Activated T-cell treated with anti-CD3 and anti-CD28 coated beads, Interleukin-2, amount 50 U/mL, for 1 hour (primary cell): ENCODE measurements at regions not wholly inside any gene's neighbourhood (a gene's known extent, or its start where the extent isn't known, plus 50 kb on each side); places are given as distances from the start of the nearest gene placed in this dataset.
"Not testable (repeated sequence)": the region's sequence is repeated elsewhere in the genome, so short reads cannot be mapped to it uniquely, and the experiment has no call there.

ENCODE experiments used
- DNase-seq: peaks from one replicate; pipeline ENCODE4 v3.0.0-alpha.2; 2020

DNA sequence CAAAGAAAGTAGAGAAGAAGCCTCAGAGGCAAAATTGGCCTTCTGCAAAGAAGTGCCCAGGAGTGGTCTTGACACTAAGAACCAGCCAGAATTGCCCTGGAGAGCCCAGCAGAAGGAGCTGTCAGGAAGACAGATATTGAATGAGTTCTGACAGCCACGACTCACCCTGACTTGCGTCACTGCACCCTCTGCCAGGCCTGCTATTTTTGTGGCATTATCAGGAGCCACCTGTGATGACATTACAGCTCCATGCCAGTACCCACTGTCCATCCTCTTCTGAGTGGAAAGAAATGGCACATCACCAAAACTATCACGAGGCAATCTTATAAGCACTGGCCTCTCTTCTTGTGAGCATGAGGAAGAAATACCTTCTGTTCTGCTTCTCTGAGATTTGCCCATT, 67.7 kb downstream of the SMIM20 start:
- no peak for DNase-seq

- DNase-seq, result no peak
Observed at GRCh38 chr4:25982962-25983361, 68.9 kb downstream of the SMIM20 start.

DNA sequence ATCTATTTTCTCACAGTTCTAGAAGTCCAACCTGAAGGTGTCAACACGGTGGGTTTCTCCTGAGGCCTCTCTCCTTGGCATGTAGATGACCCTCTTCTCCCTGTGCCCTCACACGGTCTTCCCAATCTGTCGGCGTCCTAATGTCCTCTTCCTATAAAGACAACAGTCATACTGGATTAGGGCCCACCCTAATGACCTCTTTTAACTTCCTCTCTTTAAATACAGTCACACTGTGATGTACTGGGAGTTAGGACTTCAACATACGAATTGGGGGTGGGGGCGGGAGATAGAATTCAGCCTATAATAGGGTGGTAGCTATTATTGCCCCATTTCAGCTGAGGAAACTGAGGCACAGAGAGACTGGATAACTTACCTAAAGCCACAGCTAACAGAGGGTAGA, 70.2 kb downstream of the SMIM20 start:
- DNase-seq, result no peak

DNA sequence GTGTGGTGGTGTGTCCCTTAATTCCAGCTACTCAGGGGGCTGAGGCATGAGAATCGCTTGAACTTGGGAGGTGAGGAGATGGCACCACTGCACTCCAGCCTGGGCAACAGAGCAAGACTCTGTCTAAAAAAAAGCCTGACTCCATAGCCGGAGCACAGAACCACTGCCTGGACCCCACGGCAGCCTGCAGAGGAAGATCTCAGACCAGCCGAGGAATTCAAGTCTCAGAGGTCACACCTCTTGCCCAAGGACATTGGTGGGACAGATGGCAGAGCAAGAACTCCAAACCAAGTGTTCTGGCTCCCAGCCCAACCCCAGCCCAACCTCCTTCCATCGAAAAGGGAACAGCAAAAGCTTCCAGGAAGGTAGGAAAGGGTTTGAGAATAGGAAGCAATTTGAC, 70.8 kb downstream of the SMIM20 start:
- no peak for DNase-seq

DNA sequence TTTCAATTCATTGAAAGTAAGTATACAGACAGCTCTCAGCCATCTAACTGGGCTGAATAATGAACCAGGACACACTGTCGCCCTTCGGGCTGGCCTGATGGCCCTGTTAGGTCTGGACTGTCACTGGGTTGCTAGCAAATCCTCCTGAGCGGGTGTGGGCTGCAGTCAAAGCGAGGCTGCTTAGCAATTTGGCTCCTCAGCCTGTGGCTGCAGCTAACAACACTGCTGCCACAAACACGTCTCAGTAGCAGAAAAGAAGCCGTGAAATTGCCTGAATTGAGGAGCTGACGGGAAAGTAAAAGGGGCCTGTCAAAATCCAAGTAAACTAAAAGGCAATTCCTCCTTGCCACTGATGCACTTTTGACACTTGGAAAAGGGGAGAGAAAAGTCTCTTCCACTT, 72.8 kb downstream of the SMIM20 start:
- no peak for DNase-seq

DNA sequence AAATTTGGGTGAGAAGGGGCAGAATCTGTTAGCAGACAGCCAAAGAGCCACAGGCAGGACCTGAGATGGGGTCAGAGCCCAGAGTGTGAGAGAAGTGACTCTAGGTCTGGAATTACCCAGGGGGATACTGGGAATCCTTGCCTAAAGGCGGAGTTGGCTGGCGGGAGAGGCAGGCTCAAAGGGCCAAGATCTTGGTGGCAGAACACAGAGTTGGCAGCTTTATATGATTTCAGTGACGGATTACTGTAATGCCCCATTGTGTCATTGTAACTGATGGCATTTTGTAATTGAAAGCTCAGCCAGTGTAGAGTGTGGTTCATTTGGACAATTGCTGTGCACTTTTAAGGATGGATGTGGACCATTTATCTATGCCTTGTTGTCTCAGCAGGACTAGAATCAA, 77.3 kb downstream of the SMIM20 start:
- DNase-seq, result no peak

GRCh38 chr4:25993395-25994185, 79.6 kb downstream of the SMIM20 start:
- peak; percentile 20 for DNase-seq

DNA sequence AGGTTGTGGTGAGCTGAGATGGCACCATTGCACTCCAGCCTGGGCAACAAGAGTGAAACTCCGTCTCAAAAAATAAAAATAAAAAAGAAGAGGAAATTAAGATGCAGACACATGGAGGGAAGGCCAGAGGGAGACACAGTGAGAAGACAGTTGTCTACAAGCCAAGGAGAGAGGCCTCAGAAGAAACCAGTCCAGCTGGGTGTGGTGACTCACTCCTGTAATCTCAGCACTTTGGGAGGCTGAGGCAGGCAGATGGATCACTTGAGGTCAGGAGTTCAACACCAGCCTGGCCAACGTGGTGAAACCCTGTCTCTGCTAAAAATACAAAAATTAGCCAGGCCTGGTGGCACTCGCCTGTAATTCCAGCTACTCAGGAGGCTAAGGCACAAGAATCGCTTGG, 80.6 kb downstream of the SMIM20 start:
- not testable (repeated sequence) for DNase-seq

DNA sequence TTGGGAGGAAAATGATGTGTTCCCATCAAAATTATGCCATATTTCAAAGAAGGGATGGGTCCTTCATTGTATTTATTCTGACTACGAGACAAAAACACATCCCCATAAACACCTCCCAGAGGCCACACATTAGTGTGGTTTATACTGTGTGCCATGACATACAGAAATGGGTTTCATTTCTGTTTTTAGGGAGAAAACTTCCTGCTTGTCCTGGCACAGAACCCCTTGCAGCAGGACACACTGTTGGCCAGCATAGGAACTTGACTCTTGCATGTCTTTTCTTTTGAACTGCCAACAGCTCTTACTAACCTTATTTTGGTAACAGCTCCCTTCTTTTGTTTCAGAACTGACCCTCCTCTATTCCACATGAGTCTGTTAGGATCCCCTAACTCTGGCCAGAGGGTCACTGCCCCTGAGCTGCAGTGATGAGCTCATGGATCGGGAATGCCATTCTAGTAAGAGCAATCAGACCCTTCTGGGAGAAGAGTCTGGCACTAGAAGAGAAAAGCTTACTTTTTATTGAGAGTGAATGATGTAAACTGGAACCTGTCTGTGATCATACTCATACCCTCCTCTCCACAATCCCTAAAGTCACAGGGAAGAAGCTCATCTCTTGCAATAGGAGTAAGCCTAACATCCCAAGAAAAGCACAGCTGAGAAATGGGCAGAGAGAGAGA, 86.4 kb downstream of the SMIM20 start:
- no peak for DNase-seq

- DNase-seq, result no peak
Observed at GRCh38 chr4:26001413-26001812, 87.4 kb downstream of the SMIM20 start.

DNA sequence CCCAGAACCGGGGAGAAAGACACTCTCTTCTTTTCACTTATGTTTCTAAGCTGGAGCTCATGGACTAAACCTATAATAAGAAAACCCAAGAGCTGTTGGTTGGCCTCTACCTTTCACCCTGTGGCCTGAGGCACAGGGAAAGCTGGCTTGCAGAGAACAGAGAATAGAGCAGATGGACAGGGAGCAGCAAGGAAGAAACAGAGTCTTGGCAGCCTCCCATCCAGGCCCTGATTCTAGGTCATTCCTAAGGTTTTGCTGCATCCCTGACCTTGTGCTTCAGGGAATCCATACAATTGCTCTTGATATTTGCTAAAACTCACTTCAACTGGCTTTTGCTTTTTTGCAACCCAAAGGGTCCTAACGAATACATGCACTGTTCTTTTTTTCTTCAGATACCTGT, 87.8 kb downstream of the SMIM20 start:
- DNase-seq, result no peak

DNA sequence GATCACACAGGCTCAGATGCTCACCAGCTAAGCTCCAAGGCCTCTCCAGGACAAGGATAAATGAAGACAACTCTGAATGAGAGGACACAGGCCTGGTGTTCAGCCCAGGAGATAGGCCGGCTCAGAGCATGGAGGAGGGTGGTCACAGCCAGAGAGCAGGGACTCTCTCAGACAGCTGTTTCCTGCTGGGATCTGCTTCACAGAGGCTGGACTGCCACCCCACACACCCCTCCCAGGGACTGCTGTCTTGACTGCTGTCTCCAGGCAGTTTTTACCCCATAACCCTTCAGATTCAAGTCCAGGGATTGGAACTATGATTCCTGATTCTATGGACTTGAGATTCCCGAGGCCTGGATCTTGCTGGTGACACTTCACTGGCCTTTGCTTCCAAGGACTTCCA, 89.0 kb downstream of the SMIM20 start:
- DNase-seq, result no peak

- no peak for DNase-seq
Observed at GRCh38 chr4:26004290-26004689, 90.3 kb downstream of the SMIM20 start.

DNA sequence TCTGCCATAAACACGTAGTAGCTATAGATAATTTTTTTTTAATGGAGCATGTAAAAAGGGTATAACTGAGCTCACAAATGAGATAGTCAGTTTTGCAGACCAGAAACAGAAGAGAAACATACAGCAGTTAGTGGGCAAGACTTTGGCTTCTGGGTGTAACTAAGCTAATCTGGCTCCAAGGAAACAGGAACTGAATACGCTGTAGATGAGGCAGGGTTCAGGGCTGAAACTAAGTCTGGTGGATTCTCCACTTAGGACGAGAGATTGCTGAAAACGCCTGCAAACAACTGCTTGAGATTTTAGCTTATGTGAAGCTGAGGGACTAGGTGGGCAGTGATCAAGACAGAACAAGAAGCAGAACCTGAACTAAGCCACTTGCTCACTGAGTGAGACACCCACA, 91.7 kb downstream of the SMIM20 start:
- no peak for DNase-seq

DNA sequence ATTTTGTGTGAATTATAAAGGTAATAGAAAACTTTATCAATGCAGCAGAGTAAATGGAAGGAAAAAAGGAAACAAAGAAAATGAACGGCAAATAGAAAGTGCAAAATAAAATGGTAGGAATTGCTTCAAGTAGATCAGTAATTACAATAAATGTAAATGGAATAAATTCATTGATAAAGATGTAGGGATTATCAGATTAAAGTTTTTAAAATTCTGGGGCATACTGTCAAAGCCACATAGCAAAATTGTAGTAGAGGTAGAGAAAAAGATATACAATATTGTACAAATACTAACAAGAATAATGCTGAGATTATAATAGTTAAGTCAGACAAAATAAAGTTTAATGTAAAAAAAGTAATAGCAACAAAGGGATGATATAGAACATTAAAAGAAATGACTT, 94.7 kb downstream of the SMIM20 start:
- no peak for DNase-seq

- DNase-seq, result no peak
Observed at GRCh38 chr4:26009502-26009901, 95.5 kb downstream of the SMIM20 start.

DNA sequence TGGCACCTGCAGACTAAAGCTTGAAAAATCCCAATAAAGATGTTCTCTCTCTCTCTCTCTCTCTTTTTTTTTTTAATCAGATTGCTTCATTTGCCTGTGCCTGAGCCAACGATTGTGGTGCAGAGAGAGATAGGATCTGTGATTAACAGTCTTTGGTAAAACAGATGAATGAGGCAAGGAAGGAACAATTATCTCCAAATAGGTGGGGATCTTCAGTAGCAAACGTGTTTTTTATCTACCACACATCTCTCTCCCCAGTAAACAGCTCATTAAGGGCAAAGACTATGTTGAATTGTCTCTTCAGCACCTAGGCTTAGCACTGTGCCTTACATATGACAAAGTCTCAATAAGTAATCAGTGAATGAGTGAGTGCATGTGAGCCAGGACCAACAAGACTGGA, 96.3 kb downstream of the SMIM20 start:
- DNase-seq, result no peak

- DNase-seq, result no peak
Observed at GRCh38 chr4:26013629-26014028, 99.6 kb downstream of the SMIM20 start.

DNA sequence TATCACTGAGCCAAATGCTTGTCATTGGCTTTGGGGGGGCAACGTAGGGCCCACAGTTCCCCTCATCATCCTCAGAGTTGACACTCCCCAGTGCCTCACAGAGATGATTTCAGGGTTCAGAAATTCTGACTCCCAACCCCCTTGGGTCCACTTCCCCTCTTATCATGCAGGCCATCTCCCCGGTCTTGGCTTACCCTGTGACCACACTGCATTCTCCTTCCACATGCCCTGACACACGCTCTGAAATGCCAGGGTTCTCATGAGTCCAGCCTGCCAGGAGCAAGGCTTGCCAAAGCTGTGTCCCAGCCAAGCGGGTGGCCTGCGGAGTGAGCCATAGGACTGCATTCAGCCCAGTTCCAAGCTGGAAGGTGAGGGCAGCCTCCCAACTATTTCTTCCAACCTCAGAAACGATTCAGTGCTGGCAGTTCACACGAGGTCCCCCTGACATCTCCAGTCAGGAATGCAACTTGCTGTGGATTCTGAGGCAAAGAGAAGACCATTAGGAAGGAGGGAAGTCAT, 101.2 kb downstream of the SMIM20 start:
- no peak for DNase-seq

- DNase-seq, result no peak
Observed at GRCh38 chr4:26015906-26016305, 101.9 kb downstream of the SMIM20 start.

DNA sequence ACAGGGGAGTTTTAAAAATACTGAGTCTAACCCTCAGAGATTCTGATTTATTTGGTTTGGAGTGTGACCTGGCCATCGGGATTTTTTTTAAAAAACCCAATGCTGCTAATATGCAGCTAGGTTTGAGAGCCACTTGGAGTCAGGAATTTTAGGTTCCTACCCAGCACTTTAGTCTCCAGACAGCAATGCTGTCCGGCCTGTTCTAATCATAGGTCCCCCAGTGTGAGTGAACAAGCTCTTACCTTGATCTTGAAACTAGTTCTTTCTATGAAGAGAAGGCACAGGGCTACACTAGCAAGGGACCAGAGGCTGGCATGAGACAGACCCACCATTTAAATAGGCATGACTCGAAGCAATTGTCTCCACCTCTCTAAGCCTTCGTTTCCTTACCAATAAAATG, 103.5 kb downstream of the SMIM20 start:
- DNase-seq, result no peak

DNA sequence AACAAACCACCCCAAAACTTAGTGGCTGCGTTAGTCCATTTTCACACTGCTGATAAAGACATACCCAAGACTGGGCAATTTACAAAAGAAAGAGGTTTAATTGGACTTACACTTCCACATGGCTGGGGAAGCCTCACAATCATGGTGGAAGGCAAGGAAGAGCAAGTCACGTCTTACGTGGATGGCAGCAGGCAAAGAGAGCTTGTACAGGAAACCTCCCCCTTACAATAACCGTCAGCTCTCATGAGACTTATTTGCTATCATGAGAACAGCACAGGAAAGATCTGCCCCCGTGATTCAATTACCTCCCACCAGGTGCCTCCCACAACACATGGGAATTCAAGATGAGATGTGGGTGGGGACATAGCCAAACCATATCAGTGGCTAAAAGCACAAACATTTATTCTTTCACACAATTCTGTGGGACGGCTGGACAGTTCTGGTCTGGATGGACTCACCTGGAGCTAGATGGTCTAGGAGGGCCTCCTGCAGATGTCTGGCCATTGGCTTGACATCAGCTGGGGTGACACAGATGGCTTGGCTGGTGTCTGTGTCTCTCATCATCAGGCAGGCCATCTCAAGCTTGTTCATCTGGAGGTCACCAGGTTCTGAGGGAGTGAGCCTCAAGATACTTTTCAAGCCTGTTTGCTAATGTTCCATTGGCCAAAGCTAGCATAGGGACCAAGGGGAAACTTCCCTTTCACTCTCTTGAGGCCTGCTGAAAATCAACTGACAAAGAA, 104.1 kb downstream of the SMIM20 start:
- not testable (repeated sequence) for DNase-seq

- no peak for DNase-seq
Observed at GRCh38 chr4:26020083-26020668, 106.2 kb downstream of the SMIM20 start.
